Activated naive CD8-positive, alpha-beta T cell treated with anti-CD3 and anti-CD28 coated beads, Interleukin-2, amount 10 ng/mL, durations not matched to agents 7 days and 5 days (primary cell): ENCODE measurements at regions not wholly inside any gene's neighbourhood (a gene's known extent, or its start where the extent isn't known, plus 50 kb on each side); places are given as distances from the start of the nearest gene placed in this dataset.

Source experiments
- ATAC-seq: fragments of 150-1000 bp; cut with Tn5 transposase; one replicate; pipeline ENCODE4 v1.10.0; 2021; ENCODE audit warnings: low read depth, moderate library complexity
- POLR2A ChIA-PET: fragments of 350-600 bp; sonication (Branson Sonifier 250); formaldehyde crosslinking; loops from one replicate; lab custom pipeline; 2021; ENCODE audit warnings: antibody characterized with exemption; lab: Charles Lee
- DNase-seq: peaks from one replicate; pipeline ENCODE4 v3.0.0; 2021
- H3K27ac Mint-ChIP-seq: one replicate; pipeline ENCODE4 v1.8.0; 2022; ENCODE audit warnings: mild to moderate bottlenecking, mixed read lengths
- H3K27me3 Mint-ChIP-seq: one replicate; pipeline ENCODE4 v1.8.0; 2022; ENCODE audit warnings: mild to moderate bottlenecking, moderate library complexity, mixed read lengths
- H3K36me3 Mint-ChIP-seq: one replicate; pipeline ENCODE4 v1.8.0; 2021; ENCODE audit warnings: mild to moderate bottlenecking, mixed read lengths
- H3K4me1 Mint-ChIP-seq: one replicate; pipeline ENCODE4 v1.8.0; 2021; ENCODE audit warnings: mixed read lengths
- H3K4me3 Mint-ChIP-seq: one replicate; pipeline ENCODE4 v1.8.0; 2022; ENCODE audit warnings: mild to moderate bottlenecking, moderate library complexity, mixed read lengths
- H3K9me3 Mint-ChIP-seq: one replicate; pipeline ENCODE4 v1.8.0; 2021; ENCODE audit warnings: mixed read lengths

DNA sequence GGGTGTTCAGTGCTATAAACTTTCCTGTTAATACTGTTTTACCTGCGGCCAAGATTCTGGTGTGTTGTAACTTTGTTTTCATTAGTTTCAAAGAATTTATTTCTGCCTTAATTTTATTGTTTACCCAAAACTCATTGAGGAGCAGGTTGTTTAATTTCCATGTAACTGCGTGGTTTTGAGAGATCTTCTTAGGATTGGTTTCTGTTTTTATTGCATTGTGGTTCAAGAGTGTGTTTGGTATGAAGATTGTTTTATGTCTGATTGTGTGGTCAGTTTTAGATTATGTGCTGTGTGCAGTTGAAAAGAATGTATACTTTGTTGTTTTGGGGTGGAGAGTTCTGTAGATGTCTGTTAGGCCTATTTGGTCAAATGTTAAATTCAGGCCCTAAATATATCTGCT is 133.5 kb upstream of the GALNT15 start:
- Mint-ChIP-seq H3K27me3 (peaks cover 39% of the 10 kb centered on the region), H3K36me3 (no peaks in the 10 kb centered on the region), H3K4me3 (no peak overlapping the region), H3K27ac (no peak overlapping the region), H3K9me3 (peaks cover 1% of the 10 kb centered on the region), H3K4me1 (no peaks in the 10 kb centered on the region)
- DNase-seq (no peak), ATAC-seq (no peak)
- POLR2A ChIA-PET = no interaction called here

DNA sequence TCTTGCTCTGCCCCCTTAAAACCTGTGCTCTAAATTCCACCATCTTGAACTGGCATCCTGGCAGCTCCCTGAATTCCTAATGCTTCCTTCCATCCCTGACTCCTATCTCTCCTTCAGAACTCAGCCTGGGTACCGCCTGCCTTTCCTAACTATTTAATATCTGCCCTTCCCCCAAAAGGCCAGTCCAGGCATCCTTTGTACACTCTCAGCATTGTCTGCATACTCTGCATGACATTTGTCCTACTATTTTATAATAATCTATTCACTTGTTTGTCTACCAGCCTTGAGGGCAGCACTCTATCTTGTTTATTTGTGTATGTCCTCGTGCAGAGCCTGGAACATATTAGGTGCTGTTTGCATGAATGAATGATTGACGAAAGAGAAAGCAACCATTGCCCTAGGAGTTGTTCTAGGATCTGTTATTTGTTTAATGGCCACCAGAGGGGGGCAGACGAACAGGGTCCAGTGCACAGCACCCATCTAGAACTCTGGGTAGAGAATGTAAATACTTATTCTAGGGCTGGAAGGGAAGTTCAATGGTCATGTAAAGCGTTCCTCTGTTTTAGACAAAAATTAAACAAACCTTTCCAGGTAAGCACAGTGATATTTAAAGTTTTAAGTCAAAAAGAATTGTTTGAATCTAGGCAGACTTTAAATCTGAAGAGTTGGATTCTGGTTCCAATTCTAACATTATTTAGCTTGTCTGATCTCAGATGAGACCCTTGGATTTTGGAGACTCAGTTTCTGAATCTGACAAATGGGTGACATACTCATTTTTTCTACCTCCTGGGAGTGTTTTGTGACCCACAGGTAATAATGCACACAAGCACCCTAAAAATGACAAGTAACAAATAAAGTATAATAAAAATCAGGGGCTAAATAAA is 125.8 kb upstream of the GALNT15 start:
- ATAC-seq (peak; percentile 96), DNase-seq (no peak)
- Mint-ChIP-seq H3K9me3 (no peaks in the 10 kb centered on the region), H3K27me3 (peaks cover 2% of the 10 kb centered on the region), H3K36me3 (no peaks in the 10 kb centered on the region), H3K4me3 (peak overlapping the region; percentile 62), H3K27ac (no peak overlapping the region), H3K4me1 (peaks cover 3% of the 10 kb centered on the region)
- POLR2A ChIA-PET = interaction anchor here (0.6 kb wide), 1 partner anchor 158 kb away, joined by 3 read pairs; no protein-coding TSS in a partner anchor

DNA sequence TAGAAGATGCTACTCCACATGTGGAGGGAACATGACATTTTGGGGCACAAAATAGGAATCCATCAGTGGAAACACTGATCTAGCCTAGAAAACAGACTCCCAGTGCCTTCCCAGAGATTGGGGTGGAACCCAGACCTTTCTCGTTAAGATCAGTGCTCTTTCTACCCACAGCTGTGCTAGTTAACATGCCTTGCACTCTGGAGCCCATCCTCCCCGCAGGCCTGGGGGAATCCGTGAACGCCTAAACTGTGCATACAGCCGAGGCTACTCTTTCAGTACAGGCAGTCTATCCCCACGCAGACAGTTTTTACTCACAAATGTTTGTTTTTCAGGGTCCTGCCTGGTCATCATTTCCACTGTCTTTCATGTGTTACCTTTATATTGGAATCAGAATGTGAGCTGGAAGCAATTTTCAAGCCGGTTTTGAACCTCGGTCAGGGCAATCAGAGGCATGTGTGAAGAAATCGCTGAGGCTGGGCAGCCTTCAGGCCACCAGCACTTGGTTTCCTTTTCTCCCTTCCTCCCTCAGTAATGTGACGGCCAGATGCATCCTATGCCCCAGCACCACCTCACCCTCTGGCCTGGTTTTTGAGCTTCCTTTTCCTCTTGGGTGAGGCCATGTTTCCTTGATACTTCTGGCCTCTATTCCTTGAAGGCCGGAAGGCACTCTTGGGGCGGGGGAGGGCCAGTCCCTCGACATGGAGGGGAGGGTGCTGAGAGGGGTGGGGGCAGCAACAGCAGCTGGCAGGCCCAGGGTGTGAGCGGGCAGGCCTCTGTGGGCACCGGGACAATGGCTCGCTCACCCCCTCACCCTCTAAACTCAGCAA is 123.6 kb upstream of the GALNT15 start:
- POLR2A ChIA-PET = no interaction called here
- H3K9me3 Mint-ChIP-seq = no peaks in the 10 kb centered on the region
- no peak overlapping the region for H3K4me3 Mint-ChIP-seq
- H3K4me1 Mint-ChIP-seq = peaks cover 3% of the 10 kb centered on the region
- peaks cover 1% of the 10 kb centered on the region for H3K27me3 Mint-ChIP-seq
- DNase-seq (no peak), ATAC-seq (no peak)
- no peaks in the 10 kb centered on the region for H3K36me3 Mint-ChIP-seq
- H3K27ac Mint-ChIP-seq = no peak overlapping the region

DNA sequence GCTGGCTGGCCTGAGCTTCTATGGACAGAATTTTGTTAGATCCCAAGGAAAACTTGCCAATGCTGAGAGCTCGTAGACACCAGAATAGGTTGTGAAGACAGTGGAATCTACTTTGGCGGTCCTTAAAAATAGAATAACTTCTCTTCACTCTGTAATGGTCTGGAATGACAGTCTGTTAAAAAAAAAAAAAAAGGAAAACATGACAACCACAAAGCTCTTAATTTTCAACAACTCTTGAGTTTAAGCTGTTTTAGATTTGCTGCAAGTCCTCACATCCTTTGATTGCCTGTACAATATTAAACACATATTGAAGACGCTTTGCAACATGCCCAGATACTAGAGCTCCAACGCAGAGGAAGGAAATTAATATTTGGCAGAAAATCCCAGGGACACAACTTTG is 122.8 kb upstream of the GALNT15 start:
- Mint-ChIP-seq H3K4me3 (no peak overlapping the region), H3K9me3 (no peaks in the 10 kb centered on the region), H3K4me1 (peaks cover 3% of the 10 kb centered on the region), H3K27ac (no peak overlapping the region), H3K27me3 (peaks cover 5% of the 10 kb centered on the region), H3K36me3 (no peaks in the 10 kb centered on the region)
- POLR2A ChIA-PET = no interaction called here
- ATAC-seq = no peak
- DNase-seq = no peak

DNA sequence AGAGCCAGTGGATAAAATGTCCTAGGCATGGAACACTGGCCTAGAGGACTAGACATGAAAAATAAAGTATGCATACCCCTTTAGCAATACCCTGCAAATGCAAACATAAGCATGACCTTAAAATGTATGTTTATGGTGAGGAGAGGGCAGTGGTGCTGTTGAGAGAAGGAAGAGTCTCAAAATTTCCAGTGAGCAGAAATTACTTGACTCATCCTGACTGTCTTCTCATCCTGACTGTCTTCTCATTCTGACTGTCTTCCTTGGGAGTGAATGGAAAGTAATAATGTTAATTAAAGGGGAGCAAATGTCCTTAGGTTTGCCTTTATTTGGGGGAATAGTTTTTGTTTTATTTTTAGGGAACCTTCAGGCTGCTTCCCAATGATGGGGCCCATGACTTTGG is 121.5 kb upstream of the GALNT15 start:
- Mint-ChIP-seq H3K4me1 (peaks cover 3% of the 10 kb centered on the region), H3K27ac (no peak overlapping the region), H3K27me3 (peaks cover 5% of the 10 kb centered on the region), H3K9me3 (no peaks in the 10 kb centered on the region), H3K4me3 (no peak overlapping the region), H3K36me3 (no peaks in the 10 kb centered on the region)
- ATAC-seq (no peak), DNase-seq (no peak)
- POLR2A ChIA-PET = no interaction called here

DNA sequence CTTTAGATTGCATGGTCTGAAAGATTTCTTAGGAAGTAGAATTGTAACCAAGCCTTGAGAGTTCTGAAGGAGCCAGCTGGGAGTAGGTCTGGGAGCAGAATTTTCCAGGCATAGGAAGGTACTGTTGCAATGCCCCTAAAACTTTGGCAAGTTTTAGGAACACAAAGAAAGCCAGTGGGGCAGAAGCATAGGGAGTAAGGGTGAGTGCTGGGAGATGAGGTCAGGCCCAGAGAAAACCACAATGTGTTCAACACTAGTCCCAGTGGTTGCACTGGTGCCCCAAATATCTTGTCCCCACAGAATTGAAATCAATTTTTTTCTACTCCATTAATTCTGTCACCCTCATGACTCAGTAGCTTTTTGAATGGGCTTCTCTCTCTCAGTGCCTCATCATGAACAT is 120.7 kb upstream of the GALNT15 start:
- peaks cover 4% of the 10 kb centered on the region for H3K27me3 Mint-ChIP-seq
- H3K9me3 Mint-ChIP-seq = no peaks in the 10 kb centered on the region
- no peak overlapping the region for H3K4me3 Mint-ChIP-seq
- no peak for ATAC-seq
- H3K27ac Mint-ChIP-seq = no peak overlapping the region
- DNase-seq = no peak
- H3K4me1 Mint-ChIP-seq = no peaks in the 10 kb centered on the region
- POLR2A ChIA-PET = no interaction called here
- H3K36me3 Mint-ChIP-seq = no peaks in the 10 kb centered on the region

DNA sequence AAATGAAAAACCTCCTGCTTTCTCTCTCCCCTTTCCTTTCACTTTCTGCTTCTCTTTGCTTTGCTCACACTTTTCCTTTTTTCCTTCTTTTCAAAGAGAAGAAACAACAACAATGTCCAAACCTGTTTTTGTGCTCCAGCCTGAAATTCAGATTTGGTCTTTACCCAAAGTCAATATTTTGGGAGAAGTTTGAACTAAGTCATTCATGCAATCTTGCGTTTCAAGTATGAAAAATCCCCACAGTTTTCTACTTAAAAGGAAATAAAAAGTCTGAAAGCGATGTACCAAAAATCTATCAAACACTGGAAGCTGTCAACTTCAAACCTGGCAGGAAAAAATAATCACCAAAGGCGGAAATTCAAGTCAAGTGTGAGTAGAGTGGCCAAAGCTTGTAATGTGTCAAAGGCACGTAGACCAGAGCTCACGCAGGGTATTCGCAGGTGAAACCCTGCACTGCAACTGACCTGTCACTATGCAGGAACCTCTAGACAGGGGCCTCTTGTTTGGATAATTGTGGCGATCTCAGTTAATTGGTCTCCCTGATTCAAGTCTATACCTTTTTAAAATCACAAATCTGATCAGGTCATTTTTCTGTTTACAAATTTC is 118.8 kb upstream of the GALNT15 start:
- no peaks in the 10 kb centered on the region for H3K9me3 Mint-ChIP-seq
- H3K4me1 Mint-ChIP-seq = no peaks in the 10 kb centered on the region
- POLR2A ChIA-PET = no interaction called here
- H3K4me3 Mint-ChIP-seq = no peak overlapping the region
- H3K27me3 Mint-ChIP-seq = peaks cover 6% of the 10 kb centered on the region
- DNase-seq (no peak), ATAC-seq (no peak)
- no peaks in the 10 kb centered on the region for H3K36me3 Mint-ChIP-seq
- no peak overlapping the region for H3K27ac Mint-ChIP-seq

DNA sequence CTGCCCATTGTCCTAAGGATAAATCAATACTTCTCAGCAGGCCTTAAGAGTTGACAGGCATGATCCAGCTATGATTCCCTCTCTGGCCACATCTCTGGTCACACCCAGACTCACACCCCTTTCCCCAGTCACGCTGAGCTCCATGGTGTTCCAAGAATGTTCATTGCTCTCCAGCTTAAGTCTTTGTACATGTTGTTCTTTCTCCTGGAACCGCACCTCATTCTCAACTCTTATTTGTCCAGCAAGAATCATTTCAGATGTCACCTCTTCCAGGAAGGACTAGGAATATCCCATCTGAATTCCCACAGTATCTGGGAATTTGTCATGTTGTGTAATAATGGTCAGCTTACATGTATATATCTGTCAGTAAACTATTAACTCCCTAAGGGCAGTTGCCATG is 118.3 kb upstream of the GALNT15 start:
- H3K4me3 Mint-ChIP-seq = no peak overlapping the region
- H3K27me3 Mint-ChIP-seq = peaks cover 8% of the 10 kb centered on the region

DNA sequence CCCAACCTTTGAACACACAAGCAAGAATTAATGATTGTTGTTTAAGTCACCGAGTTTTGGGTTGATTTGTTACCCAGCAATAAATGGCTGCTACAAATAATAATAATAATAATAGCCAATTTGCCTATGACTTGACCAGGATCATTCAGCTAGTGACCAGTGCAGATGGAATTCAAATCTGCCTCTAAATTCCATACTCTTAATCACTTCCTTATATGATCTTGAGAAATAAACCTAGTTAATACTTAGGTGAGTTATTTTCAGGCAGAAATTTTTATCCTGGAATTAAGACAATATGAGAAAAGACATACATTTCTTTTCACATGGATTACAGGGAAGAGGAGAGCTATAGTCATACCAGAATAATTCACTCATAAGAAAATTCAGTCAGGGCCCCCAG is 116.0 kb upstream of the GALNT15 start:
- Mint-ChIP-seq H3K27ac (no peak overlapping the region), H3K9me3 (no peaks in the 10 kb centered on the region), H3K4me1 (no peaks in the 10 kb centered on the region), H3K27me3 (peaks cover 8% of the 10 kb centered on the region), H3K4me3 (no peak overlapping the region), H3K36me3 (no peaks in the 10 kb centered on the region)
- DNase-seq (no peak), ATAC-seq (no peak)
- POLR2A ChIA-PET = no interaction called here

More for the DNA sequence above, 118.3 kb upstream of the GALNT15 start:
- DNase-seq (no peak), ATAC-seq (no peak)
- POLR2A ChIA-PET = no interaction called here
- Mint-ChIP-seq H3K9me3 (no peaks in the 10 kb centered on the region), H3K27ac (no peak overlapping the region), H3K36me3 (no peaks in the 10 kb centered on the region), H3K4me1 (no peaks in the 10 kb centered on the region)

DNA sequence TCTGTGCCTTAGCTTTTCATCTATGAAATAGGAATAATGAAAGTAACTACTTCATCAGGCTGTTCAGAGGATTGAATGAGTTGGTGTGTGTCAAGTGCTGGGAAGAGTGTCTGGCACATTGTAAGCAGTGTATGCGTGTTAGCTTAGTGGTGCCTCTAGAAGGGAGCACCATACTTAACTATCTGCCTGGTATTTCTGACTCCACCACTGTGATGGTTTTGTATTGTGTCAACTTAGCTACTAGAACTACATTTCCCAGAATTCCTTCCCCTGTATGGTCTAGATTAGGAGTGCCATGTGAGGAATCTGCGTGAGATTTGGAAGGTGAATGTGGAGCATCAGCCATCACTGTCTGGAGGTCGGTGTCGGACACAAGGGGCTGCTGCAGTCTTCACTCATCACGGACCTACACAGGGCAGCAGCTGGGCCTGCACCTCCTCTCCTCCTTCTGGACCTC is 115.4 kb upstream of the GALNT15 start:
- Mint-ChIP-seq H3K36me3 (no peaks in the 10 kb centered on the region), H3K4me3 (no peak overlapping the region), H3K27ac (no peak overlapping the region), H3K4me1 (no peaks in the 10 kb centered on the region), H3K27me3 (peaks cover 8% of the 10 kb centered on the region), H3K9me3 (no peaks in the 10 kb centered on the region)
- DNase-seq (no peak), ATAC-seq (no peak)
- POLR2A ChIA-PET = no interaction called here

DNA sequence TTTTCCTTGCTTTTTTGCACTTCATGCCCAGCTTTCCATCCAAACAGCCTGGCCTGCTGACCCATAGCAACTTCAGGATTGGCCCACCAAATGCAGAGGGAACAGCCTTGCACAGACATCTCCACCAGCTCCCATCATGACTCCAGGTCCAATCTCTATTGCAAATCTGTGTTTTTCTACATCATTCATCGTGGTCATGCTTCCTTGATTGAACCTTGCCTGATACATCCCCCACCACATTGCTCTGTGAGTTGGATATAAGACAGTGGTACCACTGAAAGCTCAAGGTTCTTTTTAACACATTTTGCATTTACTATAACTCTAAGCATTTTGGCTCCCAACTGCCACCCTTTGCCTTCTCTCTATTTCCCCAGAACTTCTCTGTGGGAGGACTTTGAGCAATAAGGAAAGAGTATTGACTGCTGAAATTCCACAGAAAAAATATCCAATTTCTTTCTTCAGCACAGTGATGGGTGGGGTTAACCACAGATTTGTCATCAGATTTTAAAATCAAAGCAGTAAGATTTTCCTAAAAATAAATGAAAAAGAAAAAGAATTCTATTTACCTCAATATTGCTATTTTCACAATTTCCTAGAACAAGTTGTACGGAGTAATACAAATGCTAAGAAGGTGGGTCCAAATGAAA is 114.6 kb upstream of the GALNT15 start:
- H3K4me1 Mint-ChIP-seq = no peaks in the 10 kb centered on the region
- H3K27ac Mint-ChIP-seq = no peak overlapping the region
- POLR2A ChIA-PET = no interaction called here
- peaks cover 8% of the 10 kb centered on the region for H3K27me3 Mint-ChIP-seq
- ATAC-seq (no peak), DNase-seq (no peak)
- H3K4me3 Mint-ChIP-seq = no peak overlapping the region
- H3K9me3 Mint-ChIP-seq = no peaks in the 10 kb centered on the region
- no peaks in the 10 kb centered on the region for H3K36me3 Mint-ChIP-seq

DNA sequence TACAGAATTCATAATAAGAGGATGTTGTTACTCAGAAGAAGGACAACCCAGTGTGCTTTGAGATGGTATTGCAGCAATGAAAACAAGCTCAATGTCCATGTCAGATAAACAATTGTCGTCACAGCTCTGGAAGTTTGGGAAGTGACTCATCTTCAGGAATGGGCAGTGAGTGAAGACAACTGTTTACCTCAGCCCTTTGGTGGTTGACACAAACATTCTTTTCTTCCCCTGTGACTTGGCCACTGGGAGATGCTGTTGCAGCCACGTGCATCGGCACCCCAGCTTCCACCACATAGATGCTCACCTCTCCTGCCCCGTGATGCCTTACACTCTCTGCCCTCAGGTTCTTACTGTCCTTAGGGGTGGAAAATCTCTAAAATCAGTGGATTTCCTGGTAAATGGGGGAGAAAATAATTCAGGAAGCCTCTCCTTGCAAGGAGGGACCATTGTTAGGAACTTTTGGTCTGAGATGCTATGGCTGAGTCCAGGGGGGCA is 114.1 kb upstream of the GALNT15 start:
- POLR2A ChIA-PET = no interaction called here
- H3K36me3 Mint-ChIP-seq = no peaks in the 10 kb centered on the region

DNA sequence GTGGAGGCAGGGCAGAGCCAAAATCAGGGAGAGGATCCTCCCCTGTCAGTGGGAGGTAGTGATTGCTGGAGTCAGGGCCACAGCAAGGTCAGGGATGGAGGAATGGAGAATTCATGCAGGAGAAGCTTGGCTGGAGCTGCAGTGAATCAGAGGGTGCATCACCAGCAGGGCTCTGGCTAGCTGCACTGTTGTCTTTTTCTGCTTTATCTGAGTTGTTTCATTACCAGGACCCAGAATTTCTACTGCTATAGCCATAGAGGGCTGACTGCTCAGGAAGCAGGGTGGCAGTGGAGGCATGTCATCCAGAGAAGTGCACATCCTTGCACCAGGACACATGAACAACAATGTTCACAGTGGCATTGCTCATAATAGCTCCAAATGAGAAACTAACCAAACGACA is 113.5 kb upstream of the GALNT15 start:
- POLR2A ChIA-PET = no interaction called here
- DNase-seq (no peak), ATAC-seq (no peak)
- H3K27me3 Mint-ChIP-seq = peaks cover 8% of the 10 kb centered on the region
- H3K9me3 Mint-ChIP-seq = no peaks in the 10 kb centered on the region
- no peak overlapping the region for H3K27ac Mint-ChIP-seq
- H3K4me3 Mint-ChIP-seq = no peak overlapping the region
- H3K4me1 Mint-ChIP-seq = no peaks in the 10 kb centered on the region
- H3K36me3 Mint-ChIP-seq = no peaks in the 10 kb centered on the region

More for the DNA sequence above, 114.1 kb upstream of the GALNT15 start:
- no peak for ATAC-seq
- Mint-ChIP-seq H3K9me3 (no peaks in the 10 kb centered on the region), H3K4me1 (no peaks in the 10 kb centered on the region), H3K27ac (no peak overlapping the region), H3K4me3 (no peak overlapping the region), H3K27me3 (peaks cover 8% of the 10 kb centered on the region)
- DNase-seq = no peak
